GM04504 (cell line): ENCODE measurements at regions not wholly inside any gene's neighbourhood (a gene's known extent, or its start where the extent isn't known, plus 50 kb on each side); places are given as distances from the start of the nearest gene placed in this dataset.

Experiments
- DNase-seq: peaks from one replicate; pipeline ENCODE4 v3.0.0-alpha.2; 2012; ENCODE audit warnings: low read depth

DNA sequence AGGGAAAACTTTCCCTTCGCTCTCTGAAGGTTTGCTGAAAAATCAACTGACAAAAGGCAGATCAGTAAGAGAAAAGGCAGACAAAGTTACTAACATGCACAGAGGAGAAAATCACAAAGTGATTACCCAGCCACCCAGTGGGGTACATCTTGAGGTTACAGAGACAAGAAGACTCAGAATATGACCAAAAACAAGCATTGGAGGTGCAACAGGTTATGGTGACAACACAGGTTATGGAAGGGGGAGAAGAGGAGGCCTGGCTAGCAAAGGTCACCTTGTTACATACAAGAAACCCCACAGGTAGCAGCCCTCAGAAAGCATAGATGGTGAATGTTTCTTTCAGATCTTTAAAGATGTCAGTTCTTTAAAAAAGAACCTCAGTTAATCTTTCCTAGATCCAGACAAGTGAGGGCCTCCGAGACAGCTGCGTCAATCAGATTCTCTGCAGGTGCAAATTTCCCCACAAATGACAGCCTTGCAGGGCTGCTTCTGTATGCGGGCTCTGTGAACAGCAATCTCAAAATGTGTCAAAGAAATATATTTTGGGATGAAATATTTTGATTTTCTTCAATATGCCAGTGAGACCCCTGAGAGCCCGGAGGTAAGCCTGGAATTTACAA lies 207.6 kb upstream of the RAB4A start:
- no peak for DNase-seq

DNA sequence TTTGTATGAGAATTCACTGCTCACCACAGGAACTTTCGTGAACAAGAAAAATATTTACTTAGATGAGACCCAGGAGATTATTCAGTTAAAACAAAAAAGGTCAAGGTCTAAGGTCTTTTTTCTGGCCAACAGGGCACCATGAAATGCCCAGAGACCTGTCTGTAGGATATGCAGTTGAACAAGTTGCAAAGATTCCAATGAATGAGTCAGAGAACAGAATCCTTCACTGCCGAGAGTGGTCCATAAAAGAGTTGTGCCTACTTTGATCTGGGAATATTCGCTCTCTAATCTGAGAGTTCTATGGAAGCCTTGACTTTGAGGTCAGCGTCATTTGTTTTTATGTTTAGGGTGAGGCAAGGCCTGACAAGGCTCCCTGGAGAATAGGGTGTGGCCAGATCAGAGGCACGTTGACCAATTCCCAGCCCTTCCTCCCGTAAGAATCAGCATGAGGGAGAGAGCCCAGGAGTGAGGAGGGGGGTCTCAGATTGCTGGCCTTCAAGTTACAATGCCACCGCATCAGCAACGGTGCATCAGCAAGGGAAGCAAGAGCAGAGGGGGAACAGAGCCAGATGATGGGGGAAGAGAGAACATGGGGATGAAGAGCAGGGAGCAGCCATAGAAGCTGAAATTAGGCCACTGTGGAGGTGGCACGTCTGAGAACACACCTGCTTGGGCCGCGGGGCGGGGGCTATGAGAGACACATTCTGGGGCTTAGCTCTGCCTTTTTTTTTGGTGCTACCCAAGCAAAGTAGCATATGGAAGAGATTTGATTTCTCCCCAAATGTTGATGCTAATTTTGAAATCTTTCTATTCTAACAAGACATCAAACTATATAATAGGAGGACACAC lies 206.4 kb upstream of the RAB4A start:
- DNase-seq = no peak

DNA sequence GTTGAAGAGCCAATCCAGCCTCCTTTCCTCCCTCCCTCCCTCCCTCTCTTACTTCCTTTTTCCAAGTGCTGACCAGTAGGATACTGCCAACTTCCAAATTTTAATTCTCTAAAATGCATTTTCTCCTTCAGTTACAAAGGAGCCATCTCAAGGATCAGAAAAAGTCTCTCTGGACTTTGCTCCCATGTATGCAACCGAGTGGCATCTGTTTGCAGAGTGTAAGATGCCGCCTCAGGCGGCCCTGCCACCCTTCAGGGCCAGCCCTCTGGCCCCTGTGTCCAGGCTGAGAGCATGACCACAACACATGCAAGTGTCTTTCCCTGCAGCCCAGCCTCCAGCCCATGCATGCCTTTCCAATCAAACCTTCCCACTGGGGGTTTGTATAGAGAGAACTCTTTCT lies 205.3 kb upstream of the RAB4A start:
- DNase-seq = no peak

DNA sequence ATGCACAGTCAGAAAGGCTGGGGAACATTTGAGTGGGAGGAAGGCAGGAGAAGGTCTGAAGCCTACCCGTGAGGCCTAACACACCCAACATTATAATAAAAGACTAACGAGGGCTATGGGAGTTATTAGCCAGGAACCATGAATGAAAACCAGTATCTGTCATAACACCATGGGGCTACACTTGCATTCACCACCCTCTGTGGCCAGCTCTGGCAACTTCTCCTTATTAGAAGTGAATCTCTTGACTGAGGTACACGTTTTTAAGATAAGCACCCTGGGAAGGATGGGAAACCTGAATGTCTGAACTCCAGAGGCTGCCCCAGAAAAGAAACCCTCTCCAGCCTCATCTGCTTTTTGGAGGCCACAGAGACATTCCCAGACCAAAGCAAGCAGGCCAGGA lies 204.3 kb upstream of the RAB4A start:
- no peak for DNase-seq

DNA sequence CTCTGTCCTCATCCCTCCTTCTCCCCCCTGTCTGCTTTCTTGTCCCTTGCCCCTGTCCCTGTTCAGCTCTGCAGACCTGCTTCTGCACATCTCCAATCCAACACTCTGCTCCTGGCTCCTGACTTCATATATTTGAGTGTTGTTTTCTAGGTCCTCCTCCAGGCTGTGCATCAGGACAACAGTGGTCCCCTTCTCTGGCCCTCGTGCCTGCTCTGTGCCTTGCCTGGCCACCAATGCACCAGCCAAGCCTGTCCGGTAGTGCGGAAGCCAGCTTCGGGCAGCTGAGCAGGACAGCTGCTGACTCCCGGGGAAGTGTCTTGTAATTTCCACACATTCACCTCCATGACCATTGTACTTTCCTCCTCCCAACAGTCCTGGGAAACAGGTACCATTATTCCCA lies 203.4 kb upstream of the RAB4A start:
- DNase-seq = no peak

DNA sequence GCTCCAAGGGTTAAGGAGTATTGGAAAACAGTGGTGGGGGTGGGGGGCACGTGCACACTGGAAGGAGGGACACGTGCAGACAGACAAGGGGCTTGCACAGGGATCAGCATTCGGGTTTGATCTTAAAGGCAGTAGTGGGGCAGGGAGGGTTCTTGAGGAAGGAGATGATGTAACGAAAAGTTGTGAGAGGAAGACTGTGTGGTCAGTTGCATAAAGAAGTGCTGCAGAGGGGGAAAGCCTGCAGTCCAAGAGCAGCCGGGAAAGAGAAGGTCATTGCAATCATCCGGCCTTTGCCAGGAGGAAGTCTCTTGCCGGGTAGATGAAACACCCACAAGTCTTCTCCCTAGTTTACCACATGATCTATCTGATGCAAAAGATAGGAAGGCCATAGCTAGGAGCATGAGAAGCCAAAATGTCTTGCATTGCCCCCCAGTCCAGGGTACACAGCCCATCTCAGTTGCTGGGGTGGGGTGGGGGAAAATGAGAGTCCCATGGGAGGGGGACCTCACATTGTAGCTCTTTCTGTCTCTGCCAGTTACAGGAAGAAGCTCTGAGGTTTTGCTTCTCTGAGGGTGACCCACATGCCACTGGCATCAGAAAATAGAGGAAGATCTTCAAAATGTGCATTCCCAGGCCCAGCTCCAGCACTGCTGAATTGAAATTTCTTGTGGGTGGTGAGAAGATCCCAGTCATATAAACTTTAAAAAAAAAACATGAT lies 202.5 kb upstream of the RAB4A start:
- DNase-seq = no peak

DNA sequence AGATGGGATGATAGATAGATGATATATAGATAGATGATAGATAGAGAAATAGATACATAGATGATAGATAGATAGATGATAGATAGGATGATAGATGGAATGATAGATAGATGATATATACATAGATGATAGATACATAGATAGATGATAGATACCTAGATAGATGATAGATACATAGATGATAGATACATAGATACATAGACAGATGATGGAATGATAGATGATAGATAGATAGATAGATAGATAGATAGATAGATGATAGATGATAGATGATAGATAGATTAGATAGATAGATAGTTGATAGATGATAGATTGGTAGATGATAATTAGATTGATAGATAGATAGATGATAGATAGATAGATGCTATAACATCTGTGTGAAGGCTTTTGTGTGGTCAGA lies 201.7 kb upstream of the RAB4A start:
- no peak for DNase-seq

GRCh38 chr1:229070168-229070567 lies 200.7 kb upstream of the RAB4A start:
- peak; percentile 44 for DNase-seq

GRCh38 chr1:229073251-229073650 lies 197.7 kb upstream of the RAB4A start:
- DNase-seq = no peak

- no peak for DNase-seq
Observed at GRCh38 chr1:229075217-229075616, 195.7 kb upstream of the RAB4A start.

- no peak for DNase-seq
Observed at GRCh38 chr1:229075716-229076115, 195.2 kb upstream of the RAB4A start.

- DNase-seq = no peak
Observed at GRCh38 chr1:229076195-229076594, 194.7 kb upstream of the RAB4A start.

GRCh38 chr1:229079016-229079595 lies 191.8 kb upstream of the RAB4A start:
- no peak for DNase-seq

DNA sequence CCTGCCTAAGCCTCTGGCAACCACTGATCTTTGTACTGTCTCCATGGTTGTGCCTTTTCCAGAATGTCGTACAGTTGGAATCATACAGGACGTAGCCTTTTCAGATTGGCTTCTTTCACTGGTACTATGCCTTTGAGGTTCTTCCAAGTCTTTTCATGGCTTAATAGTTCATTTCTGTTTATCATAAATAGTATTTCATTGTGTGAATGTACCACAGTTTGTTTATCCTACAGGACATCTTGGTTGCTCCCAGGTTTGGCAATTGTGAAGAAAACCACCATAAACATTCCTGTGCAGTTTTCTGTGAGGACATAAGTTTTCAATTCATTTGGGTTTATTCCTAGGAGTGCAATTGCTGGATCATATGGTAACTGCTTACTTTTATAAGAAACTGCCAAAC lies 190.6 kb upstream of the RAB4A start:
- no peak for DNase-seq

- no peak for DNase-seq
Observed at GRCh38 chr1:229085291-229085690, 185.6 kb upstream of the RAB4A start.

DNA sequence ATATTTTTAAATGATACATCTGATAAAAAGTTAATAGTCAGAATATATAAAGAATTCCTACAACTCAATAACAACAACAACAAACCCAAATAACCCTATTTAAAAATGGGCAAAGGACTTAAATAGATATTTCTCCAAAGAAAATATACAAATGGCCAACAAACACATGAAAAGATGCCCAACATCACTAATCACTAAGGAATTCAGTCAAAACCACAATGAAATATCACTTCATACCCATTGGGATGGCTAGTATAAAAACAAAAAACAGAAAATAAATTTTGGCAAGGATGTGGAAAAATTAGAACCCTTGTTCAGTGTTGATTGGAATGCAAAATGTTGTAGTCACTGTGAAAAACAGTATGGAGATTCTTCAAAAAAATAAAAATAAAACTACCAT lies 184.8 kb upstream of the RAB4A start:
- no peak for DNase-seq

GRCh38 chr1:229086686-229087085 lies 184.2 kb upstream of the RAB4A start:
- no peak for DNase-seq

DNA sequence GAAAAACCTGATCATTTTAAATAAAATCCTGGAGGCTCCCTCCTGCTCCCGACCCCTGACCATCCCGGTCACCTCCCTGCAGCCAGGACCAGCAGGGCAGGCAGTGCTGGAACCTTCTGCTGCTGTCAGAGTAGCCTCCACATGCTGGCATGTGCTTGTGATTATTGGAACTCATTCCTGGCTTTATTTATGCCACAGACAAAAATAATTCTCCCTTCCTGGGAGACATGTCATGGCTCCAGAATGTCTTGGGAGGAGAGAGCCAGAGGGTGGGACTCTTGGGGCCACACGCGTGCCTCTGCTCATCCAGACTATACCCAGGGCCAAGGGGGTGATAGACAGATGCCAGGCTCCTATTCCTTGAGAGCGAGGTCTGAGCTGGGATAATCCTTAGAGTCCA lies 183.6 kb upstream of the RAB4A start:
- DNase-seq = no peak

DNA sequence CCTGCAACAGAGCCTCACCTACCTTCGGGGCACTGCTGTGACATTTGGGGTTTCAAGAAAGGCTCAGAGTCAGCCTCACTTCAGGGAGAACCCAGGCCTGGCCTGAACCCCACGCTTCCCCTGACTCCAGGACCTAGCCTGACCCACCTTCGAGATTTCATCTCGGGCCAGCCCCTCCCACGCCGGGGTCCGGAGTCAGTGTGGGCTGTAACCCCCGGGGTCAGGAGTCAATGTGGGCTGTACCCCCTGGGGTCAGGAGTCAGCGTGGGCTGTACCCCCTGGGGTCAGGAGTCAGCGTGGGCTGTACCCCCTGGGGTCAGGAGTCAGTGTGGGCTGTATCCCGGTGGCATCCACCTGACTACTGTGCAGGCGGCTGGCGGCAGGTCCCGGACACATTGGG lies 183.0 kb upstream of the RAB4A start:
- DNase-seq = no peak

GRCh38 chr1:229088711-229089110 lies 182.2 kb upstream of the RAB4A start:
- DNase-seq = no peak

- no peak for DNase-seq
Observed at GRCh38 chr1:229089586-229090208, 181.2 kb upstream of the RAB4A start.

- DNase-seq = no peak
Observed at GRCh38 chr1:229091721-229092136, 179.2 kb upstream of the RAB4A start.
